Prostate gland (tissue), 2 donors: ENCODE measurements at regions not wholly inside any gene's neighbourhood (a gene's known extent, or its start where the extent isn't known, plus 50 kb on each side); places are given as distances from the start of the nearest gene placed in this dataset.
"Not testable (repeated sequence)": the region's sequence is repeated elsewhere in the genome, so short reads cannot be mapped to it uniquely, and the experiment has no call there.

Source experiments
- POLR2AphosphoS5 ChIP-seq: sonication (generic); formaldehyde crosslinking; IDR thresholded peaks from one replicate; pipeline ENCODE4 v1.6.1; 2017; ENCODE audit warnings: antibody characterized with exemption
- TF ChIP-seq, protein P1 (sequence below), 4 experiments: fragments of 200-600 bp in 2 of 4; fragments of 450-650 bp in 2 of 4; sonication (generic) in 2 of 4; IDR thresholded peaks; 1 replicate in 3 of 4; 2 replicates in 1 of 4; pipeline ENCODE4 v1.5.1; 2016 to 2019; ENCODE audit warnings: antibody characterized with exemption in 4 of 4, mild to moderate bottlenecking in 2 of 4, moderate library complexity in 2 of 4

DNA sequence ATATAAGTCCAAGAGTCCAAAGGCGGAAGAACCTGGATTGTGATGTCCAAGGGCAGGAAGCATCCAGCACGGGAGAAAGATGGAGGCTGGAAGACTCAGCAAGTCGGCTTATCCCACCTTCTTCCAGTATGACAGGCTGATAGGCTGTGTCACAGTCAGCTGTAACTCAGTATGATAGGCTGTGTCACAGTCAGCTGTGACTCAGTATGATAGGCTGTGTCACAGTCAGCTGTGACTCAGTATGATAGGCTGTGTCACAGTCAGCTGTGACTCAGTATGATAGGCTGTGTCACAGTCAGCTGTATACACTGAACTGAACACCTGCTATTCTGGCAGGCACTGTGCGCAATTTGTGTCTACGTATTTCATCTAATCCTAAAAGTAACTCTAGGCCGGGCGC, 271.9 kb downstream of the LRATD1 start:
- TF ChIP-seq, protein P1, sequence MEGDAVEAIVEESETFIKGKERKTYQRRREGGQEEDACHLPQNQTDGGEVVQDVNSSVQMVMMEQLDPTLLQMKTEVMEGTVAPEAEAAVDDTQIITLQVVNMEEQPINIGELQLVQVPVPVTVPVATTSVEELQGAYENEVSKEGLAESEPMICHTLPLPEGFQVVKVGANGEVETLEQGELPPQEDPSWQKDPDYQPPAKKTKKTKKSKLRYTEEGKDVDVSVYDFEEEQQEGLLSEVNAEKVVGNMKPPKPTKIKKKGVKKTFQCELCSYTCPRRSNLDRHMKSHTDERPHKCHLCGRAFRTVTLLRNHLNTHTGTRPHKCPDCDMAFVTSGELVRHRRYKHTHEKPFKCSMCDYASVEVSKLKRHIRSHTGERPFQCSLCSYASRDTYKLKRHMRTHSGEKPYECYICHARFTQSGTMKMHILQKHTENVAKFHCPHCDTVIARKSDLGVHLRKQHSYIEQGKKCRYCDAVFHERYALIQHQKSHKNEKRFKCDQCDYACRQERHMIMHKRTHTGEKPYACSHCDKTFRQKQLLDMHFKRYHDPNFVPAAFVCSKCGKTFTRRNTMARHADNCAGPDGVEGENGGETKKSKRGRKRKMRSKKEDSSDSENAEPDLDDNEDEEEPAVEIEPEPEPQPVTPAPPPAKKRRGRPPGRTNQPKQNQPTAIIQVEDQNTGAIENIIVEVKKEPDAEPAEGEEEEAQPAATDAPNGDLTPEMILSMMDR (IDR thresholded peaks at IDR 0.05): not testable (repeated sequence)
- TF ChIP-seq POLR2AphosphoS5: not testable (repeated sequence)
